ENCODE measurements at regions not wholly inside any gene's neighbourhood (a gene's known extent, or its start where the extent isn't known, plus 50 kb on each side); places are given as distances from the start of the nearest gene placed in this dataset.
"Not testable (repeated sequence)": the region's sequence is repeated elsewhere in the genome, so short reads cannot be mapped to it uniquely, and the experiment has no call there.

DNA sequence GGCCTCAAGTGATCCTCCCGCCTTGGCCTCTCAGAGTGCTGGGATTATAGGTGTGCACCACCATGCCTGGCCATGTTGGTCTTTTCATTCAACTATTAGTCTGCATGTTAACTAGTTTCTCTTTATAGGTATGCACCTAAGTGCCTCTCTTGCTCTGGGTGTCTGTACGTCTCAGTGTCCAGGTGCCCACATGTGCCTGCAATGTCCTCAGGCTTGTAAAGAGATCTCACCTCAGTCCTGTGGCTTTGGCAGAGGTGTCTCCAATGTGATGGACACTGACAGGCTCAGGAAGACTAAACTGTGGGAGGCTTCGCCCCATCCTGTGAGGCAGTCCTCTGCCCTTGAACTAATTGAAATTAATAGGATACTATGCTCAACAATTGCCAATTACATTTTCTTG, 526.3 kb downstream of the PTPRU start:
- intact Hi-C loops (cut with DNase I), result no loop called here
- DNase-seq, result peak in 3 of 42 donors; percentile 1 to 6 (median 3)

DNA sequence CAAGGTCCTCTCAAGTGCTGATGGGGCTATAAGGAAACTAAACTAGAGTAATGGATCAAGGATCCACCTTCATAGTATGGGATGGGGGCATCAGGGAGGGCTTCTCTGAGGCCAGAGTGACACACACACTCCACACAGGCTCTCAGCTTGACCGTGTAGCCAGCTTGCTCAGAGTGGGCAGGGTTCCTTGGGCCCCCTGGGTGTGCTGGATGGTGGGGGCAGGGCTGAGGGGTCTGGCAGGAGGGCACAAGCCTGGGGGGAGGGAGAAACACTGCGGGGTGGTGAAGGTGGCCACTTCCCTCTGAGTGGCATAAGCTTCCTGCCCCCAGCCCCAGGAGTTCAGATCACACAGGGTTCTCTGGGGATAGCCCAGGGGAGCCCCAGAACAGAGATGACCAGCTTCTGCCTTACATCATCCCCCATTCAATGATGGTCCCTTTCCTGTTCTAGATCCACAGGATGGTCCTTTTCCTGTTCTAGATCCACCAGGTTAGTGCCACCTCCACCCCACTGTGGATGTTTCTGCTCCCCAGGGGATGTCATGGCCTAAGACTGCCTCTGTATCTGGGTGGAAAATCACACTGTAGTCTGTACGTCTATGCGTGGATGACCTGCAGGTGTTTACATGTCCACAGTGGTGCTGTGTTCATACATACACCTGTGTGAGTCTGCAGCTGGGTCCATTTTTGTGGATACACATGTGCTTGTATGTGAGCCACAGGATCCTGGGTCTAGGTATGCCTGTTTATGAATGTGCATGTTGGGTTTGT, 525.0 kb downstream of the PTPRU start:
- intact Hi-C loops (cut with DNase I), result no loop called here
- DNase-seq, result peak in 6 of 42 donors; percentile 0 to 25 (median 11)

DNA sequence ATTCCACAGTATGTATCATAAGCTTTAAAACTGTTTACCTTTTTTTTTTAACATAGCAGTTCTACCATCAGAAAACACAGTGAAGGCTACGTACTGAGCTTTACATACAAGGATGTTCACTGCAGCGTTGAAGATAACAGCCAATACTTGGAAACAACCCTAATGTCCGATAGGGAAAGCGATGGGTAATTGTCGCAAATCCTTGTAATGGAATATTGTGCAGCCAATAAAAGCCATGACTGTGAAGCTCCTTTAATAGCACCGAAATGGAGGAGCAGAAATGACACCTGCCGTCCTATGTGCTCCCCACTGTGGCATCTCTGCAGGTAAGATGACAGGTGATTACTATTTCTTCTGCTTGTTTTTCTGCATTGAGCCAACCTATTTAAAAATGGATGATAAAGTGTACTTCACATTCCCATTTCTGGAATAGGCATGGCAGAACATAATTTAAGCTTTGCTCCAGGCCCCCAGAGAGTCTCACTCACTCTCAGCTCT, 523.8 kb downstream of the PTPRU start:
- intact Hi-C loops (cut with DNase I), result no loop called here
- peak in 1 of 42 donors; percentile 3 for DNase-seq

DNA sequence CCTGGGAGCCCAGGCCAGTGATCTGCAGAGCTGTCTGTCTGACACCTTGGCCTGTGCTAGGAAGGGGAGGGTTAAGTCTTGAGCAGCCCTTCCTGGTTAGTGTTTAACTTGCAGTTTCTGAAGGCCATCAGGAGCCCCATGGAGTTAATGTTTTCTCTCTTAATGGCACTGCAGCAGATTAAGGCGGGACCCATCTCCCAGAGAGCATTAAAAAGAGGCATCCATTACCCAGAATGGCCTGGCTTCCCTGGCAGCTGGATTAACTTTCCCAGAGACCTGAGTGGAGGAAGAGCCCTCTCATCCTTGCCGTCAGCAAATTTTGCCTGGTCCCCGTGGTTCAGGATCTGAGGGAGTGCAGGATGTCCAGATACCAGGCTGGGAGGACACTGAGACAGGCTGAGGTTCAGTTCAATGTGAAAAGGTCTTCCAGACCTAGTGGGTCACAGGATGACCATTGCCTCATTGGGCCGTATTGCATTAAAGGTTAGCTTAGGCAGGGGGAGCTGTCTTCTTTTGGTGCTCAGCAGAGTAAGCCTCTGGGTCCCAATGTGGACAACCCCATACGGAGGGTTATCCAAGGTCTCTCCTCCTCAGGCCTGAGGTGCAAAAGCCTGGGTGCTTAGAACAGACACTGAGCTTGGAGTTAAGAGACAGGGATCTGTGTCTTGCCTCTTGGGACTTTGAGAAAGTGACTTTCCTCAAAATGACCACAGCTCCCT, 522.6 kb downstream of the PTPRU start:
- intact Hi-C loops (cut with DNase I), result no loop called here
- peak in 4 of 42 donors; percentile 5 to 14 (median 12) for DNase-seq

DNA sequence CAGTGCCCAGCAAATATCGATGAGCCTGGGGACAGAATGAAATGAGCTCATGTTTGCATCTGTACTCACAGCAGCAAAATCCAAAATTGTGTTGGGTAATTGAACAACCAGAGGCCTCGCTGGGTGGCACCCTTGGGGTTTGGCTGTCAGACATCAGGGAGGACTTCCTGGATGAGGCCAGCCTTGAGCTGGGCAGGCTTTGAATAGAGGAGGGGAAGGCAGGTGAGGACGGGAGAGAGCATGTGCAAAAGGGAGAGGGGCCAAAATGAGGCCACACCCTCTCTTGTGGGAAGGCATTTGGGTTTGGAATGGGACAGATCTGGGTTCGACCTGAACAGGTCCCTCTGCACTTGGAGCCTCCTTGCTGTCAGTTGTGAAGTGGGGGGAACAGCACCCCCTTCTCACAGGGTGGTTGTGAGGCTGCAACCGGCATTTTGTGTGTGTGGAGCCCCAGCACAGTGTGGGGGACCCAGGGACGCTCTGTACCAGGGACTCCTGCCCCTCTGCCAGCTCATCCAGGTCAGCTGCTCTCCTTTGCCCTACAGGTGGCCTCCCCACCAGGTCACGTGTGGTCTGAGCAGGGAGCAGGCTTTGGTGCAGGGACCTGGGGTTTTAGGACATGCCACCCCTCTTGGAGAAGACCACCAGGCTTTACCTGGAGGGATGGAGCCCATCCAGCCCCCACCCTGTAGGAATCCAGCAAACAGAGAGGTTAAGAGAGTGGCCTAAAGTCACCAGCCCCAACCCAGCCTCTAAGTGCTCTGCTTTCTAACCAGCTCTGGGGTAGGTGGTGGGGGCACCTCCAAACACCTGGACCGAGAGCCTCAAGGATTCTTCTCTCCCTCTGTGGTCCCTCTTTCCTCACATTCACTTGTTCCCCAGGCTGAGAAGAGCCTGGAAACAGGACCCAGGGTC, 521.8 kb downstream of the PTPRU start:
- peak in 4 of 42 donors; percentile 3 to 26 (median 14) for DNase-seq
- intact Hi-C loops (cut with DNase I), result no loop called here

DNA sequence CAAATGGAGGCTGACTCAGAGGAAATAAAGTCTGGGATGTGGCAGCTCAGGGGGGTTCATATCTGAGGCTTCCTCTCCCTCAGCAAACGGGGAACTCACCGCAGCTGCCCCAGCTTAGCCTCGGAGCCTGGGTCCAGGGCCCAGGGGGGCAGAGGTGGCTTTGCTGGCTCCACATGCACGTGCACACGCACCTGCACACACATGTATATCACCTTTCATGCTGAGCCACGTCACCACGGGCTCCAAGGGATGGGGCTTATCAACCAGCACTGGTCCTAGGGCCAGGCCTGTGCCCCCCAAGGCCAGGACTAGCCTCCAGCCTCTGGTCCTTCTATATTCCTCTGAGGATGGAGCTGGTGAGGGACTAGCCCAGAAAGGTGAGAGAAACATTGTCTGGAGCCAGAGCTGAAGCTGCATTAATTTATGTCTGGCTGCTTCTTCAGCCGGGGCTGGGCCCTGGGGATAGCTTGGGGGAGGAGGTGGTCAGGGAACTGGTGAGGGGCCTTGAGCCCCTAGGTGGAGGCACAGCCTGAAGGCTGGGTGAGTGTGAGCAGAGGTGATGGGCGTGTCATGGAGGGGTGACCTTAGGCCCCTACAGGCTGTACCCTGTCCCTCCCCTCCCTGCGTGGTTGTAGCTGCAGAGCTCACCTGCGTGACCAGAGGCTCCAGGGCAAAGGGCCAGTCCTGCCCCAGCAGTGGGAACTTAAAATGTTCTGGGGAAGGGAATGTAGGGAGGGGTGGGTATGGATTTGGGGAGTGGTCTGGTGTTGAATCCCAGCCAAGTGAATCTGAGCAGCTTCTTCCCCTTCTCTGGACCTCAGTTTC, 520.8 kb downstream of the PTPRU start:
- DNase-seq, result peak in 5 of 42 donors; percentile 4 to 27 (median 25)
- intact Hi-C loops (cut with DNase I), result no loop called here

DNA sequence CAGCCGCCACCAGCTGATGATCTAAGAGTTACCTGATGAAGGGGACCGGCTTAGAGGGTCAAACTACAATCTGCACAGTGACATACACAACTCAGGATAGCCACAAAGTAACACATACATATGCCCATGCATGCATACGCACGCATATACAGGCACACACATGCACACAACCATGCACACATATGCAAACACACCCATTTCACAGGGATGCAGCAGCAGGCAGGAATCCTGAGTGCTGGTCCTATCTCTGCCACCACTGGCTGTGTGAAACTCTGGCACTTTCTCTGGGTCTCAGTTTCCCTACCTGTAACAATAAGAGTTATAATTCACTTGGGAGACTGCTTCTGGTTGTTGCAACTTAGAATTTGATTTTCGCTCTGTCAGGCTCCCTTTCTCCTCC, 520.2 kb downstream of the PTPRU start:
- intact Hi-C loops (cut with DNase I), result no loop called here

DNA sequence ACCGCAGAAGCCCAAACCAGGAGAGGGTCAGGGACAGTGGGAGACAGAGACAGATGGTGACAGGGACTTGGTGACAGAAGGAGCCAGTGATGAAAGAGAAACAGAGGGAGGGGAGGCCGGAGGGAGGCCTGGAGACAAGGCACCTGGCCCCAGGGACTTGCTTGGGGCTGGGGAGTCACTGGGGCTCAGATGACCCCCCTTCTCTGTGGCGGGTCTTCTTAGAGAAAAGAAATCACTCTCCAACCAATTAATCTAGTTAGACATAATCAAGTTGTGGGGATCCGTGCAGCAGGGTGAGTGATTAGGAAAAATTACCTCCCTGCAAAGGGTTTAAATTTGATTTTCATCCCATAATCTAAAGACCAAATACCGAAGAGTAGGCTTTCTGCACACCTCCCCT, 519.8 kb downstream of the PTPRU start:
- DNase-seq, result peak in 3 of 42 donors; percentile 4 to 6 (median 5)
- intact Hi-C loops (cut with DNase I), result no loop called here

More for the DNA sequence above, 520.2 kb downstream of the PTPRU start:
- DNase-seq, result peak in 2 of 42 donors; percentile 17 to 18

DNA sequence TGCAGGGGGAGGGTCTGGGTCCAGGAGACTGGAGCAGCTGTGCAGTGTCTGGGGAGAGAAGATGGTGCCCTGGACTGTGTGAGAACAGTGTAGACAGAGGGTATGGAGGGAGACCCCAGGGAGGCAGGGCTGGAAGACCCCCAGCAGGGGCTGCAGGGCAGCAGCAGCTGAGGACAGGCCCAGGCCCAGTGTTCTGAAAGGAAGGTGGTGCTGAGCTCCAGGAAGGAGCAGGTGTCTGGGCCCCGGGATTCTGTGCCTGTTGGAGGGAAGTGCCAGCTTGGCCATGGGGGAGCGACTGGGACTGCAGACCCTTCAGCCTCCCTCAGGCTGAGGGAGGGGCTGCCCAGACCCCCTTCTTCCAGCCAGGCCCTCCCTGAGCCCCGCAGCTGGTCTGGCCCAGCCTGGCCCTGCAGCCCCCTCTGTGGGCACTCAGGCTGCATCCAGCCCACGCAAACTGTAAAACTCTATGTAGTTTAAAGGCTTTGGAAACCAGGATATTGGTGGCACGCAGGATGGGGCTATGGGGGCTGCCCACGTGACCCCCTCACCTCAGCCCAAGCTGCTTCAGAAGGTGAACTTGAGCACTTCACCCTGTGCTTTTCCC, 519.2 kb downstream of the PTPRU start:
- intact Hi-C loops (cut with DNase I), result not testable (repeated sequence)
- peak in 5 of 42 donors; percentile 6 to 35 (median 10) for DNase-seq

DNA sequence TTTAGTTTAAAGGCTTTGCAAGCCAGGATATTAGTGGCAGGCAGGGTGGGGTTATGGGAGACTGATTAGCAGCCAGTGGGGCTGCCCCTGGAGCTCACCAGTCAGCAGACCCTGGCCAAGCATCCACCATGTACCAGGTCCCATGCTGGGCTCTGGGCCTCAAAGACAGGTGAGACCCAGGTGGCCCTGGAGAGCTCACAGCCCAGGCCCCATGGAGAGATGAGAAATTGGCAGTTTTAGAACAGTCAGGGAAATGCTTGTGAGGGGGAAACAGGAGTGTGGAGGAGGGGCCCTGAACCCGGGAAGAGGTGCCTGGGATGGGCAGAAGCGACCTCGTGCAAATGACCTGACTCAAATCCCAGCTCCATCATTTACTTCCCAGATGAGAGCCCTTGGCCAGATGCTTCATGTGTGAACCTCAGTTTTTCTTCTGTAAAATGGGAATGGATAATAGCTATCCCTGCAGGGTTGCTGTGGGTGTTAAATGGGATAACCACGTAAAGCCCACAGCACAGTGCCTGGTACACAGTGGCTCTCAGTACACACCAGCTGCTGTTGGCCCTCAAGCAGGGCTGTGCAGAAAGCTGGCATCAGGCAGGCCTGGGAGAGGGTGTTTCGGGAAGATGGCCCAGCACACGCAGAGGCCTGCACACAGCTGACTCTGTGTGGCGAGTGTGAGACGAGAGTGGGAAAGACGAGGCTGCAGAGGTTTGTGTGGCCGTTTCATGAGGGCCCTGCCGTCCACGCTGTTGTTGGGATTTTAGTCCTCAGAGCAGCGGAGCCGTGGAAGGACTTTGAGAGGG, 518.5 kb downstream of the PTPRU start:
- intact Hi-C loops (cut with DNase I), result no loop called here
- DNase-seq, result peak in 15 of 42 donors; percentile 5 to 49 (median 21)

DNA sequence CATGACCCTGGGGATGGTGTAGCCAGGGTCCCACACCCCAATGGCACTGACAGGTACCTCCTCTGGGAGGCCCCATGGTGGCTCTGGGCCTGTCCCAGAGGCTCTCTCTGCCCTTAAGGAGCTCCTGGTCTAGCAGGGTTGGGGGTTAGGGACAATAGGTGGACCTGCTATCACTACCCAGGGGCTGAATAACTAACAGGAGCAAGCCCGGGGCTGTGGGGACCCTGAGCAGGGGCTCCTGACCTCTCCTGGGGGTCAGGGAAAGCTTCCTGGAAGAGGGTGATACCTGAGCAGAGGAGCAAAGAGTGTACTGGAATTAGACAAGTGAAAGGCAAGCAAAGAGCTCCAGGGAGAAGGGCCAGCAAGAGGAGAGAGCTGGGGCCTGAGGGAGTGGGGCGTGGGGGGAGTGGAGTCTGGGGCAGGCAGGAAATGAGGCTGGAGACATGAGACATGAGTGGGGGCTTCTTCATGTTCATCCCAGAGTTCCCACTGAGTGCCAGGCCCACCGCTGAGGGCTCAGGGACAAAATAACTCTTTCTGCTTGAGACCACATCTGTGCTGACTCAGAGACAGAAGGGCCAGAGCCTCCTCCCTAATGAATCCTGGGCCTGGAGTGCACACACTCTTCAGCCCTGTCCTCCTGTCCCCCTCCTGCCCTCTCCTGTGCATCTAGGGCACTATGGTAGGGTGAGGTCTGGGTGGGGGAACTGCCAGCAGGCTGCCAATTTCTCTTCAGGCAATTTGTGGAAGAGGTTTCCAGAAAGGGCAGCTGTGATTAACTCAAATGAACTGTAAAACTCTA, 517.6 kb downstream of the PTPRU start:
- peak in 9 of 42 donors; percentile 3 to 38 (median 11) for DNase-seq
- intact Hi-C loops (cut with DNase I), result no loop called here

DNA sequence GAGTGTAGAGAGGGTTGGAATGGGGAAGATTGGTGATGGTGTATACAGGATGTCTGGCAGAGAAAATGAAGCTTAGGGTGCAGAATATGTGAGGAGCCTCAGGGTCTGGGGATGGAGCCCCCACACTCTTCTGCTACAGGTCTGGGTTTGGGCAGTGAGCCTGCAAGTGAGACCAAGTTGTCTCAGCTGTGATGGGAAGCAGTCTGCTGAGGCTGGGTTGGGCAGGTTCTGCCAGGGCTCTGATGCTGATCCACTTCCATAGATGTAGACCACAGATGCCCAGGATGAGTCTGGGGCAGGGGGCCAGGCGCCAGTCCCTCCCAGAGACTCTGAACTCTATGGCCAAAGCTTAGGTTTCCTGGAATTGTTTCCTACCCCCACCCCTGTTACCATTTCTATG, 516.9 kb downstream of the PTPRU start:
- DNase-seq, result peak in 6 of 42 donors; percentile 2 to 31 (median 10)
- intact Hi-C loops (cut with DNase I), result no loop called here

DNA sequence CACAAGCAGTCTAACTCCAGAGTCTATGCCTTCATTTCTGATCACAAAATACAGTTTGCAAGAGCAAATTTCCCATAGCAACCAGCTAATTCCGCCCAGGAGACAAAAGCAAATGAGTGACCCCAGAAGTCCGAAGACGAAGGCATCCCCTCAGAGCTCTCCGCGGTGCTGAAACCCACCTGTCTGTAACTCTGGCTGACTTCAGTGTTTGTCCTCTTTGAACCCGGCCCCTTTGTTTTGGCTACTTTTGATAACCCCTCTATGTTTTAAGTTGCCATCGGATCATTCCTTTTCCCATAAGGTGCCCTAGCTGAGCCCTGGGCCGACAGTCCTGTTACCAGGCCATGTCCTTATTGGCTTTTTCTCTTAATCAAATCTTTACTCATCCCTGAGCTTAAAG, 515.8 kb downstream of the PTPRU start:
- intact Hi-C loops (cut with DNase I), result no loop called here
- peak in 10 of 42 donors; percentile 2 to 25 (median 12) for DNase-seq

DNA sequence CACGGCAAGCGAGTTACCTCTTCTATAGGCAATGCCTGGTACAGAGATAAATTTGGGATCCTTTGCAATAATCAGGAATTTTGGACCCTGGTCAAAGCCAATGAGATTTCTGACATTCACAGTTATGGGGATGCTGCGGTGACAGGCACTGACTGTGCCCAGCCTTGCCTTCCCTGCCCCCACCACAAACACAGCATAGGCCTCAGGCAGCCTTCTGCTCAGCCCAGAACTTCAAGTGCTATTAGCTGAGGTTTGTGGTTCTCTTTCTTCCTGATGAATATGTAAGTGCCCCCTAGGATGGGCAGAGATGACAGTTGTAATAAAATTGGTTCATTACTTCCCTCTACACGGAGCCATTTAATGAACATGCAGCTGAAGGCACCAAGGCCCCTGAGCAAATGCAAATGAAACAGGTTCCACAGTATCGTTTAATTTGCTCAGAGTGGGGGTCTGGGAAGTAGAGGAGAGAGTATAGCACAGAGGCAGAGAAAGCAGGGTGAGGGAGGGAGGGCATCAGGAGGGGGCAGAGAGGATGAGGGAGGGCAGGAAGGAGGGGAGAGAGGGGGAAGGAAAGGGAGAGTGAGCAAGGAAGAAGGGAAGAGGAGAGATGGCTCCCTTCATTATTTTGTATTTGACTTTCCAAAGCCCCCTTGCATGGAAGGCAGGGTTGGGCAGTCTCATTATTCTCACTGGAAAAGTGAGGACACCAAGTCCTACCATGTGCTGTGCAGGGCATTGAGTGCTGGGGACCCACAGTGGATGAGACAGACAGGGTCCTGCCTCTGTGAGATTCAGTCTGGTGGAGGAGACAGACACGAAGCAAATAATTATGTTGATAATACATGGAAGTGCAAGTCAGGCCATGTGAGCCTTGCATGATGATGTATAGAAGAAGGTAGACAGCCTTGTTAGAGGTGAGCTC, 513.0 kb downstream of the PTPRU start:
- intact Hi-C loops (cut with DNase I), result no loop called here
- DNase-seq, result peak in 13 of 42 donors; percentile 3 to 45 (median 28)

DNA sequence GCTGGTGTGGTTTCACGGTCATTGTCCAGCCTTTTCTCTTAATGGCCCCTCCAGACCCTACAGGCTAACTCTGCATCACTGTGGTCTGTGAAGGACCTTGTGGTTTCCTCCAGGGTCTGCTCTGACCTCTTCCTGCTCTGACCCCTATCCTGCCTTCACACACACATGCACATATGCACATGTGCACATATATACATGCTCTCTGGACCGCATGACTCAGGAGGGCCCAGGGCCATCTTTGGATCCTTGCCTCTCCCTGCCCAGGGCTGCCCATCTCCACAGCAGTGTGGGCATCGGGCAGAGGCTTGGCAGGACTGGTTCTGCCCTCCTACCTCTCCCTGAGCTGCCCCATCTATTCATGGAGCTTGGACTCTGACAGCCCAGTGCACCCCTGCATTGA, 510.9 kb downstream of the PTPRU start:
- DNase-seq, result peak in 2 of 42 donors; percentile 14 to 18
- intact Hi-C loops (cut with DNase I), result no loop called here

Measured in head of caudate nucleus (tissue), 42 donors.